Epithelial cell of proximal tubule (primary cell): ENCODE measurements at regions not wholly inside any gene's neighbourhood (a gene's known extent, or its start where the extent isn't known, plus 50 kb on each side); places are given as distances from the start of the nearest gene placed in this dataset.

Source experiments
- DNase-seq: peaks from one replicate; pipeline ENCODE4 v3.0.0-alpha.2; 2011; ENCODE audit warnings: low read depth
- H3K4me3 ChIP-seq: 2 replicates; pipeline ENCODE4 v1.5.1; 2011; ENCODE audit warnings: low read depth, mild to moderate bottlenecking, low read length
- CTCF ChIP-seq: conservative IDR thresholded peaks from 2 replicates; pipeline ENCODE4 v1.5.1; 2012; ENCODE audit warnings: low read depth, mild to moderate bottlenecking, low read length

GRCh38 chr14:58788655-58789503, 151.1 kb downstream of the DACT1 start:
- no peak for DNase-seq

GRCh38 chr14:58789736-58790135, 152.0 kb downstream of the DACT1 start:
- H3K4me3 ChIP-seq: no peak overlapping the region
- DNase-seq: no peak
- no peak for TF ChIP-seq CTCF

More at GRCh38 chr14:58788655-58789503, 151.1 kb downstream of the DACT1 start:
- H3K4me3 ChIP-seq: no peak overlapping the region
- TF ChIP-seq CTCF: no peak

GRCh38 chr14:58792416-58792815, 154.7 kb downstream of the DACT1 start:
- TF ChIP-seq CTCF: no peak
- DNase-seq: no peak

GRCh38 chr14:58793131-58793740, 155.5 kb downstream of the DACT1 start:
- no peak for DNase-seq
- H3K4me3 ChIP-seq: no peak overlapping the region
- TF ChIP-seq CTCF: no peak

More at GRCh38 chr14:58792416-58792815, 154.7 kb downstream of the DACT1 start:
- H3K4me3 ChIP-seq: no peak overlapping the region

- no peak for DNase-seq
- no peak for TF ChIP-seq CTCF
- no peak overlapping the region for H3K4me3 ChIP-seq
Observed at GRCh38 chr14:58794993-58795762, 157.4 kb downstream of the DACT1 start.

- H3K4me3 ChIP-seq: no peak overlapping the region
- DNase-seq: no peak
- no peak for TF ChIP-seq CTCF
Observed at GRCh38 chr14:58796242-58797009, 158.7 kb downstream of the DACT1 start.
